HG03103 (cell line): ENCODE measurements at regions not wholly inside any gene's neighbourhood (a gene's known extent, or its start where the extent isn't known, plus 50 kb on each side); places are given as distances from the start of the nearest gene placed in this dataset.

Experiments
- ATAC-seq: cut with Tn5 transposase; IDR thresholded peaks from one replicate; pipeline ENCODE4 v1.9.1; 2021; ENCODE audit warnings: low read depth; ENCODE audit not compliant: unreplicated experiment

DNA sequence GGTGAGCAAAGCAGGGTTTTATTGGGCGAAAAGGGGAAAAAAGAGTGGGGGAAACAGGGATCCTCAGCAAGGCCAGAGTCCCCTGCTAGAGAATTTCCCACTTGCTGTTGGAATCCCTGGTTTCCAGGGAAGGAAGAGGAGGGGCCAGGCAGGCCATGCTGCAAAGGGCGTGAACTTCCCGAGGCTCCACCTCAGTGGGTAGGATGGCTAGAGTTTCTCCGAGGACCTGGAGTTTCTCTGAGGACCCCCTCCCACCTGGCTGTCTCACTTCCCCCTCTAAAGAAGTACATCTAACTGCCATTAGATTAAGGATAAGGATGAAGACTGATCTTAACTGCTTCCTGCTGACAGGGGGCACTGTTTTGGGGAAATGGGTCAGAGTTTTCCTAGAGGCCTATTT is 1239.3 kb upstream of the GJE1 start:
- ATAC-seq: no peak

DNA sequence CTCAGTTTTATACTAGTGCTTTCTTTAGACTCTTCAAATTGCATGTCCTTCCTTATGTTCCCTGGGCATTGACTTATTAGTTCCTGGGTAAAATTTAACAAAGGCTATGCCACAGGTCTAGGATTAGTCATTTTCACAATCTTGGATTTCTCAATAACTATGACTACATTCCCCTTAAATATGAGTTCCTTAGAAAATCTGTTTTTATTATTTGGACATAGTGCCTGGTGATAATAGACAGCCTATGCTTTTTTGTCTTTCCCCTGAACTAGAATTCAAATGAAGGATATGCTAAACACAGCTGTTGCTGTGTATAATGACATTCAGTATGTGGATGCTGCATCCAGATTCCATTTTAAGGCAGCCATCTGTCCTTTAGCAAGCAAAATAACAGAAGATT is 1252.8 kb upstream of the GJE1 start:
- ATAC-seq: no peak

DNA sequence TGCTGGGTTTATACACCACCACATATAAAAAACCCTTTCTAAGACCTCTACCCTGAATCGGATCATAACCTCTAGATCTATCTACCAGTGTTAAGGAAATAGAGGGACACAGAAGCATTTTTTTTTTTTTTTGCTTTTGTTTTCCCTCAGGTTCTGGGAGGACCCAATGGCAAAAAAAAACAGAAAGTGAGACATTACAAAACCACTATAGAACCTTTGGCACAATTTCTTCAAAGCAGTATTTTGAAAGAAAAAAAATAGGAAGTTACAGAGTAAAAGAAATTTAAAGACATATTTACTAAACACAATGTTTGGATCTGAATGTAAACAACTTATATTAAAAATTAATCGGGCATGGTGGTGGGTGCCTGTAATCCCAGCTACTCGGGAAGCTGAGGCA is 1258.7 kb upstream of the GJE1 start:
- ATAC-seq: no peak

DNA sequence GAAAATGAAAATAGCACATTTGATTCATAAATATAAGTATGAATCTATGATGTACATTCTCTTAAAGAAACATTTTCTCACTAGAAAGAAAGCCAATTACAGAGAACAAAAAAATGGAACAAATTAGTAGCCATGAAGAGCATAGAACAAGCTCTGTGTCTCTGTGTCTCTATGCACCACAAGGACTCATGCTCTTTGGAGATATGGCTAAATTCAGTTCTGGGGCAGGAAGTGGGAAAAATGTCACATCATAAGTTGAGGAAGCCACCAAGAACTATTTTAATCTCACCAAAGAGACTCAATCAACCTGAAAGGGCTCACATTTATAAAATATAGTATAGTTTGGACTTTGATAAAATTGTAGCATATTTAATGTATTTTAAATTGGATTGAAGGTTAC is 1259.8 kb upstream of the GJE1 start:
- no peak for ATAC-seq

DNA sequence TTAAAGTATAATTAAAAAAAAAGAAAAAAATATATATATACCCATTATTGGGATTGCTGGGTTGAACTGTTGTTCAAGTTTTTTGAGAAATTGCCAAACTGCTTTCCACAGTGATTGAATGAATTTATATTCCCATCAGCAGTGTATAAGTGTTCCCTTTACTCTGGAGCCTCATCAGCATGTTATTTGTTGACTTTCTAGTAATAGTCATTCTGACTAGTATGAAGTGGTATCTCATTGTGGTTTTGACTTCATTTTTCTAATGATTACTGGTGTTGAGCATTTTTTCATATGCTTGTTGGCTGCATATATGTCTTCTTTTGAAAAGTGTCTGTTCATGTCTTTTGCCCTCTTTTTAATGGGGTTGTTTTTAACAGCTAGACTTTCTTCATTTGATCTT is 1260.8 kb upstream of the GJE1 start:
- no peak for ATAC-seq

DNA sequence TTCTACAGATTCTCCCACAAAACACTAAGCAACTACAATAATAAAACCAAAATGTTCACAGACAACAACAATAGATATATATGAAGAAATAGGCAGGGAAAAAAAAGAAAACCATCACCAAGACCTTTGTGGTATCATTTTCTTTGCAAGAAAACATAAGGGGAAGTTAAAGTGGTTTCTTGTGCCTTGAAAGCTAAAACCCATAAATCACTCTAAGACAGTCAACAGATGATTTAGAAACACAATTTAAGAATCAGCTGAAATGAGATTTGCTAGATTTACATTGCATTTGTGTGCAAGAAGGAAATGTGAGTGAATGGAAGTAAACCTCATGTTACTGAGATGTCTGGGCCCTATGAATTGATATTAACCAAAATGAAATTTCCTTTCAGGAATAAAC is 1265.4 kb upstream of the GJE1 start:
- ATAC-seq: no peak

DNA sequence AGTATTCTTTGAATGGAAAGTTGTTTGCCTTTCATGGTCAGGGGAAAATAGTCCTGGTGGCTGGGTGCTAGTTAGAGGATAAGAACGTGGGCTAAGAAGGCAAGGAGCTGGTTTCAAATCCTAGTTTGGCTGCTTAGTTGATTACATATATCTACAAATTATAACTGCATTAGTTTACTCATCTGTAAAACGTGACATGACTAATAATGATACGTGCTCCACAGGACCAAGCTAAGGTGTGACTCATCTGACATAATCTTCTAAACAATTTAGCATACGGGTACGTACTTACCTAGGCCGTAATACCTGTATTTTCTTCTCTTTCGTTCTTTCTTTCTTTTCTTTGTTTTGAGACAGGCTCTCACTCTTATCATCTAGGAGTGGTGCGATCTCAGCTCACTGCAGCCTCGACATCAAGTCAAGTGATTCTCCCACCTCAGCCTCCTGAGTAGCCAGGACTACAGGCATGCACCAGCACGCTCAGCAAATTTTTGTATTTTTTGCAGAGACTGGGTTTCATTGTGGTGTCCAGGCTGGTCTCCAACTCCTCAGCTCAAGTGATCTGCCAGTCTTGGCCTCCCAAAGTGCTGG is 1274.2 kb upstream of the GJE1 start:
- no peak for ATAC-seq

DNA sequence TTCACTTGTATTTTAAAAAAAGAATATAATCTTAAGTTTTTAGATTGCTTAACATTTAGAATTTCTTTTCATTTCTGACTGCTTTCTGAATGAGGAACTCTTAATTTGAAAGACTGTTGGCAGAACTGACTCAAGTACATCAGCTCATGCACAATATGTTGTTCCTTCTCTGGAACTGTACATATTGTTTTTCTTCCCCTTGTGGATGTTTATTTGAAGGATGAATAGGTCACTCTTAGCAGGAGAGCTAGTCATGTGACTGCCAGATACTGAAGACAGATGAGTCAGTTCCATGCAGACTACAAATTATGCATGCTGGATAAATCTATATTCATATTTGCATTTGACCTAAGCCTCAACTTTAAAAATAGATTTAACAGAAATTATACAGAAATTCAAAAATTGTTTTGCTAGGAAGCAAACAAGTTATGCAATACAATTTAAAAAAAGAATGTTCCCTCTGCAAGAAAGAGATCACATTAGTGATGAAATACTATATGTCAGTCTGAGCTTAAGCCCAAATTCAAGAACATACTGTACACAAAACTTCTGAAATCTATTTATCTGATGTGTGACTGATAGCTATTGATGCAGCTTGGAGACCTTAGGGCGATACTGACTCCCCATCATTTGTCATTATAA is 1274.9 kb upstream of the GJE1 start:
- no peak for ATAC-seq

DNA sequence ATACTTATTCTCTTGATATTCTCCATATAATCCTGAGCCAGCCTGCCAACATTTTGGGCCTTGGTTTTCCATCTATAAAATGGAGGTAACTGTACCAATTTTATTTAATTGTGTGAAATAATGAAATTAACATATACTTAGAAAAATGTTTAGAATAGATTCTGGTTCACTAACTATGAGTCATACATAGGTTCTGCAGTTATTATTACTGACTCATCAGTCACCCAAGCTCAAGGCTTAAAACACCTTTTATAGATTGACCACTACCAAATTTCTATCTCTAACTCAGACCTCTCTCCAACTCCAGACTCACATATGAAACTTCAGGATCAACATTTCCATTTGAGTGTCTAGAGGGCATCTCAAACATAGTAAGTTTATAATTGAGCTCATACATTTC is 1277.2 kb upstream of the GJE1 start:
- no peak for ATAC-seq

DNA sequence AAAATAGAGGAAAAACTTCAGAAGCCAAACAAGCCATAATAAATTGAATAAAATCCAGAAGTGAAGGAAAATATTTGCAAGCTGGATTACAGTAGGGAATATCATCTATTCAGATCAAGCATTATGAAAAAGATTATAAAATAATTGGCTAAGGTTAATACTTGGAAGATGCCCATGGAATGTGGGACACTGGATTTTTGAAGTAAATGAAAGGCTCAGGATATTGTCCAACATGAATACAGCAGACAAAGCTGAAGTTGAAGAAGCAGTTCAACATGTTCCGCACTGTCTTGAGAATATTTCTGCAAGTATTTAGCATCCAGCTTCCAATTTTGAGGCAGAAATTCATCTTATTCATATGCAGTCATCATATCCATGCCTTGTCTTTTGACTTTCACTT is 1278.4 kb upstream of the GJE1 start:
- ATAC-seq: no peak

DNA sequence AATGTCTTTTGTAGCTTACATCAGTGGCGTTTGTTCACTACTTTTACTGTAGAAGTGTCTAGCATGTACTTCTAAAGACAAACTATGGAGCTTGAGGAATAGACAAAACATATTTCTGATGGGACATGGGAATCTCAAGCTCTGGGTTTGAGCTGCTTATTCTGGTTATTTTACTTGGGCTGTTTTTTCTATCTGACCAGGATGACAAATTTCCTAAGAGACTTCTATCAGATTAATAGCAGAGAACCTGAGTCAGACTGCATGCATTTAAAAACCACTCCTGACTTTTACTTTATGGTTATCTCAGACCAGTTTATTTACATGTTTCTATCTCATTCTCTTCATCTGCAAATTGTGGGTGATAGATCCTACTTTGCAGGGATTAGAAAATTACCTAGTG is 1282.3 kb upstream of the GJE1 start:
- ATAC-seq: no peak

DNA sequence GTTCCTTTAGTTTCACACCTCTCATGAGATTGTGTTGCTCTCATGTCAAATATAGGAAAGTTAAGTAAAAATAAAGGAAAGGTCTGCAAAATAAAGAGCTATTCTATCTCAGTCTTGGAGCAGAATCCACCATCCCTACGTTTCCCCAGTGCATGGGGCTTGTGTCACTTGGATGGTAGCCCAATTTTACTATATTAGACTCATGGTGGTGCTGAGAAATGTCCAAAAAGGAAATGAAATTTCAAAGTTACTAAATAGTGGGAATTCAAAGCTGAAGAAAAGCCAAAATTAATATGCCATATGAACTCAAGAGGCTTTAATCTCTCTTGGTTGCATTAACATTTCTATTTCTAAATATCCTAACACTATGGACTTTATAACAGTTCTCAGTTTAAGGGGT is 1283.3 kb upstream of the GJE1 start:
- ATAC-seq: no peak

DNA sequence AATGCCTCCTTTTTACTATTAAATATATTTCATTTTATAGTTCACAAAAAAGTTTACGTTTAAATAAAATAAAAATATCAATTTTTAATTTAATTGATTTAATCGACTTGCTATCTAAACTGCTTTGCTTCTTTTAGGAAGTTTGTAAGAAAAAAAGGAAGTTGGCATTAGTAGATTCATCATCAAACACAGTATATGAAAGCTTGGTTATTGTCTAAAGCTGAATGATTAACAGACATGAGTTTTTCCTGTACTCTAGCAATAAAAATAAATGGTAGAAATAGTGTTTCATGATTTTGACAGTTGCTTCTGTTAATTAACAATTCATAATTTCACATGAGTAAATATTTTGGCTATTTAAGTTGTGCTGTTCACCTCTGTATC is 1285.5 kb upstream of the GJE1 start:
- ATAC-seq: no peak

DNA sequence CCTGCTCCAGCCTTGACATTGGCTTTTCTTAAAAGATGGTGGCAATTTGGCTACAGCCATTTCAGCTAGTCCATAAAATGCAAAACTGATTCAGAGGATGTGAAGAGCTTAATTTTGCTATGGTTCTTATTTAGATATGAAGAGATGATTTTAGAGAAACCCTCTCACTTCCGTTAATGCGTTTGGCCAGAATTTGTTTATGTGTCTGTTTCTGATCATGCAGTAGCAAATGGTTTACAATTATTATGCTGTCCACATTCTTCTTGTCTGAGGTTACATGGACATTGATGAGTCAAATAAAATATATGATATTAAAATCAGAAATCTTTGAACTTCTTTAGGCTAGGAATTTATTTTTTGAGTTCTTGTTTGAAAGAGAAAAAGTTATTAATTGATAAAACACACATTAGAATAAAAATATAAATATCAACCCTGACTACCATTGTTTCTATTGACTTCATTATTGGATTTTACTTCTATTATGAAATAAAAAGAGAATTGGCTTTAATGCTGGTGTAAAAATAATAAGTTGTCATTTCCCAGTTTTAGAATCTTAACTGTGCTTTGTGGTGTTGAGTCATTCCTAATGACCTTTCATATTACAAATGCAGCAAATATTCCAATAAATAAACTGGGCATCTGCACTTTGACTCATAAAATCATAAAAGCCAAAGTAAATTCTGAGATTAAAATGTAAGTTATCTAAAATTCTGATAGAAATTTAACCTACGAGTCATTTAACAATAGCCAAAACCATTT is 1286.0 kb upstream of the GJE1 start:
- no peak for ATAC-seq

DNA sequence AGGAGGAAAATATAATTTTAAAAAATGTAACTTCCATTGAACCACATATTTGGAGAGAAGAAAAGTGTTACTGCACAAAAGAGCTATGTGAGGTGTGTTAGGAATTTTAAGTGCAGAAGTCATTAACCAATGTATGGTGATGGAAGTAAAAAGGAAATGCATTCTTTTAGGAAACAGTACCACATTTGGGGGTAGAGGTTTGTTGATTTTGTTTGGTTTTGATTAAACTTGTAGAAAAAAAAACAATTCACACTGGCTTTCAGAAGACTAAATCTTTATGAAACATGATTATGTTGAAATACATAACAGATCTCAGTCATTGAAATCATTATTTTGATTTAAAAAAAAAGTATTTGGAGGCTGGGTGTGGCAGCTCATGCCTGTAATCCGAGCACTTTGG is 1287.0 kb upstream of the GJE1 start:
- ATAC-seq: no peak

DNA sequence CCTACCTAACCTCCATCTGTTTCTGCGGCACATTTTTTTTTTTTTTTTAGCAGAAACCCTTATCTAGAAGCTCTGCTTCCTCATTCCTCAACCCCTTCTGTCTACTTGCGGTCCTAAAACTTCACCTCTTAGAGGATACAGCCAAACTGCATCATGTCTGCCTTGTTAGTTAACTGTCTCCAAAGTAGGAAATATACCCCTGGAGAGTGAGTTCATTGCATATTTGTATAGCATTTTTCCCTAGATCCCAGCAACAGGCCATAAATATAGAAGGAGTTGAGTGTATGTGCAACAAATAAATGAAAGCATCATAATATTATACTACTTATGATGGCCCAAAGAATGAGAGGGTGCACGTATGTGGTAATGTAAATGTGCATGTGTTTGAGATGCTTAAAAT is 1288.6 kb upstream of the GJE1 start:
- no peak for ATAC-seq

DNA sequence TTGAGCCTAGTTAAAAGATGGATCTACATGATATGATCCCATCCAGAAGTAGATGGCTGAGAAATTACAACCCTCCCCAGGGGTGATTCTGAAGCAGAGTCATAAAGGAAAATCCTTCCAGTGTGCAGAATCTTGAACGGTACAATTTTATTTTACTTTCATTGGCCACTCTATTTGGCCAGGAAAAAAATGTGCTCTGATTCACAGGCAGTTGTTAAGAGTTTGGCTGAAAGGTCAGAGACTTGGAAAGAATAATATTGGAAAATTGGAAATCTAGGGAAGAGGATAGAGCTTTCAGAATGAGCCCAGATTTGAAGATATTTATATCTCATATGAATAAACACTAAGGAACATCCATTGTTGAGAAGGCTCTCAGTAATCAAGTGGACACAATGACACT is 1299.3 kb upstream of the GJE1 start:
- ATAC-seq: no peak

DNA sequence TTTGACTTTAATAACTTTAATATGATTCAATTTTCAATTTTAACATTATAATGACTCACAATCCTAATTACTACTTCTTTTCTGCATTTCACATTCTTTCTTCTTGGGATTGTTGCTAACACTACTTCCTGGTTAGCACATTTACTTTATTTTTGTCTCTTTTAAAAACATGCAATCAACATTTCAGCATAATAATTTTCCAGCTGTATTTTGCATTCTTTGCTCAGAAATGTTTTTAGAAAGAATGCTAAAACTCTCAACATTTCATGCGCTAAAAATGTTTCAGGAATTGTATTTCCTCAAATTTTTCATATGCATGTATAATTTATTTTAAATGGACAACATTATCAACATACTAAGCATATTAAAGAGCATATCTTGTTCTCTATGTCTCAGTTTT is 1302.1 kb upstream of the GJE1 start:
- no peak for ATAC-seq

DNA sequence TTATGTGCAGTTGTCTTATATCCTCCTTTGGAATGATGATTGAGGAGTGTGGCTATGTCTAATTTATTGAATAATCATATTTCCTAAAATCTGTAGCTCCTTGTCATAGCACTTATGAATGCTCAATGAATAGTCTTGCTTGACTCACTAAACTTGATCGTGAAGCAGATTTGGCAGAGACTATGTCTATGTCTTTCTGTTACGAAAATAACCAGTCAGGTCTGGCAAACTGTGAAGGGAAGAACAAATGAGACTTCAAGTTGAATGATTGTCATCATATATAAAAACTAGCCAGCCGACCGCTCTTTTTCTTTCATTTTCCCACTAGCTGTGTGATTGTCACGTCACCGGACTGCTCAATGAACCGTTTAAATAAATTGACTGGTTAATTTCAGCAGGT is 1303.9 kb upstream of the GJE1 start:
- no peak for ATAC-seq

DNA sequence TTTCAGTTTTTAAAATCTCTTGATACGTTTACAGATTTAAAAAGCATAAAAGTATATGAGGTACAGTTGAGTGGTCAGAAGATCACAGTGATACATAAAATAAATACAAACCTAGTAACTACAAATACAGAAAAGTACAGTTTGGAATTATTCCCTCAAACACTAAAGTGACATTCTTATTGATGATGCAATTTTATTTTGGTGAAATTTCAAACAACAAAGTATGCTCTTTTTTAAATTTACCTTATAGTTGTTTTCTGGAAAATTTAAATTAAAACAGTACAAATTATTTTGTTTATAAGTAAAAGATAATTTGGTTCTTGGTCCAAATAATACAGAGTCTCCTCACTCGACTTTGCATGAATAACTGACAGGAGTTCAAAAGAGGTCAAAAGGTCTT is 1305.1 kb upstream of the GJE1 start:
- ATAC-seq: no peak

DNA sequence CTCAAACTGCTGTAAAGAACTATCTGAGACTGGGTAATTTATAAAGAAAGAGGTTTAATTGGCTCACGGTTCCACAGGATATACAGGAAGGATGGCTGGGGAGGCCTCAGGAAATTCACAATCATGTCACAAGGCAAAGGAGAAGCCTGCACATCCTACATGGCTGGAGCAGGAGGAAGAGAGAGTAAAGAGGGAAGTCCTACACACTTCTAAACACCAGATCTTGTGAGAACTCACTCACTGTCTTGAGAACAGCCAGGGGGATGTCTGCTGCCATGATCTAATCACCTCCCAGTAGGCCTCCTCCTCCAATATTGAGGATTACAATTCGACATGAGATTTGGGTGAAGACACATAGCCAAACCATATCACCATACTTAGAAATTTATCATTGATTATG is 1307.0 kb upstream of the GJE1 start:
- no peak for ATAC-seq

DNA sequence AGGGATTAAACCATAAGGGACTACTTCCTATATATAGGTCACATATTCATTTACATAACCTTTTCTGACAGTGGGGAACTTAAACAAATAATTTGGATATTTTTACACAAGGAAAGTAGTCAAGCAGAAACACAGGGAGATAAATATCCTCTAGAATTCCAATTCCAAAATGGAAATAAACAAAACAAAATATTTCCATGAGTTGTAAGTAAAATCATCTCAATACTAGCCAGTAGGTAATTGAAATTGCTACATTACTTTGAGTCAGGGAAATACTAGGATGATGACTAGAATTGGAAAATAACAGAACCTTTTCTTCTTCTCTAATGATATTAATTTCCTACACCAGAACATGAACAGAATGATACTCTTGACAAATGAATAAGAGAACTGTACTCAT is 1308.1 kb upstream of the GJE1 start:
- no peak for ATAC-seq
